Hepatocyte (in vitro differentiated cells): ENCODE measurements at regions not wholly inside any gene's neighbourhood (a gene's known extent, or its start where the extent isn't known, plus 50 kb on each side); places are given as distances from the start of the nearest gene placed in this dataset.
A peak's percentile ranks its signal among the peaks of the same experiment; 100 is the strongest.
"Not testable (repeated sequence)": the region's sequence is repeated elsewhere in the genome, so short reads cannot be mapped to it uniquely, and the experiment has no call there.

Experiments
- DNase-seq: peaks from one replicate; pipeline ENCODE4 v3.0.0-alpha.2; 2016; ENCODE audit warnings: low spot score
- H2AFZ ChIP-seq: fragments of 200-600 bp; sonication (generic); 2 replicates; pipeline ENCODE4 v1.6.0; 2016; ENCODE audit warnings: antibody characterized with exemption, mild to moderate bottlenecking
- H3K27ac ChIP-seq: fragments of 200-600 bp; sonication (generic); 2 replicates; pipeline ENCODE4 v1.5.1; 2016; ENCODE audit warnings: mild to moderate bottlenecking
- H3K27me3 ChIP-seq: fragments of 200-600 bp; sonication (generic); 2 replicates; pipeline ENCODE4 v1.6.1; 2016
- H3K36me3 ChIP-seq: fragments of 200-600 bp; sonication (generic); replicated peaks from 2 replicates; pipeline ENCODE4 v1.5.1; 2016; ENCODE audit warnings: low read depth; ENCODE audit not compliant: insufficient read depth
- H3K4me1 ChIP-seq: fragments of 200-600 bp; sonication (generic); 2 replicates; pipeline ENCODE4 v1.5.1; 2016; ENCODE audit warnings: mild to moderate bottlenecking, moderate library complexity; ENCODE audit not compliant: insufficient read depth
- H3K4me2 ChIP-seq: fragments of 200-600 bp; sonication (generic); 2 replicates; pipeline ENCODE4 v1.6.0; 2016
- H3K4me3 ChIP-seq: fragments of 200-600 bp; sonication (generic); 2 replicates; pipeline ENCODE4 v1.5.1; 2016; ENCODE audit warnings: mild to moderate bottlenecking
- H3K79me2 ChIP-seq: fragments of 200-600 bp; sonication (generic); 2 replicates; pipeline ENCODE4 v1.6.0; 2017; ENCODE audit warnings: mild to moderate bottlenecking
- H3K9me2 ChIP-seq: fragments of 200-600 bp; sonication (generic); replicated peaks from 2 replicates; pipeline ENCODE4 v1.6.0; 2017; ENCODE audit warnings: mild to moderate bottlenecking; ENCODE audit not compliant: insufficient read depth
- H3K9me3 ChIP-seq: fragments of 200-600 bp; sonication (generic); 2 replicates; pipeline ENCODE4 v1.5.1; 2016; ENCODE audit warnings: low read depth, mild to moderate bottlenecking
- H4K20me1 ChIP-seq: fragments of 200-600 bp; sonication (generic); 2 replicates; pipeline ENCODE4 v1.6.0; 2016; ENCODE audit warnings: mild to moderate bottlenecking; ENCODE audit not compliant: insufficient read depth, poor library complexity, severe bottlenecking
- CTCF ChIP-seq: fragments of 200-600 bp; sonication (generic); IDR thresholded peaks from 2 replicates; pipeline ENCODE4 v1.5.1; 2016; ENCODE audit warnings: antibody characterized with exemption, mild to moderate bottlenecking; ENCODE audit not compliant: poor library complexity
- EZH2 ChIP-seq: fragments of 200-600 bp; sonication (generic); IDR thresholded peaks from 2 replicates; pipeline ENCODE4 v1.6.1; 2016; ENCODE audit warnings: antibody characterized with exemption, mild to moderate bottlenecking, borderline replicate concordance
- EZH2phosphoT487 ChIP-seq: fragments of 200-600 bp; sonication (generic); IDR thresholded peaks from one replicate; pipeline ENCODE4 v1.6.1; 2018; ENCODE audit warnings: antibody characterized with exemption, mild to moderate bottlenecking, low read depth, moderate library complexity; ENCODE audit not compliant: unreplicated experiment, severe bottlenecking
- WGBS: methylation state at CpG from one replicate; pipeline ENCODE4 v1.1.6; 2016; ENCODE audit warnings: low lambda C conversion rate; ENCODE audit errors: missing lambda C conversion rate; 5-methylcytosine and 5-hydroxymethylcytosine counted together

- Histone ChIP-seq H3K9me3 (no peaks in the 10 kb centered on the region), H2AFZ (no peak overlapping the region), H3K36me3 (no peaks in the 10 kb centered on the region), H3K4me1 (no peaks in the 10 kb centered on the region), H3K4me3 (no peak overlapping the region), H4K20me1 (no peaks in the 10 kb centered on the region), H3K27me3 (no peaks in the 10 kb centered on the region), H3K79me2 (no peaks in the 10 kb centered on the region), H3K27ac (no peak overlapping the region), H3K4me2 (no peak overlapping the region), H3K9me2 (no peaks in the 10 kb centered on the region)
- DNase-seq, result no peak
- no peak for TF ChIP-seq EZH2
- no peak for TF ChIP-seq CTCF
- TF ChIP-seq EZH2phosphoT487, result no peak
- 97% methylated on average over 6 of the region's 6 CpGs for WGBS
These were observed 181.5 kb upstream of the RPS23 start for GRCh38 chr5:82459626-82460025.

GRCh38 chr5:82455317-82455716, 177.2 kb upstream of the RPS23 start:
- H3K4me1 ChIP-seq, H4K20me1 ChIP-seq, H3K27me3 ChIP-seq, H3K4me3 ChIP-seq, H3K36me3 ChIP-seq, H2AFZ ChIP-seq, H3K27ac ChIP-seq, DNase-seq, H3K4me2 ChIP-seq, H3K9me2 ChIP-seq, H3K9me3 ChIP-seq, H3K79me2 ChIP-seq: not testable (repeated sequence)
- WGBS, result 89% methylated on average over 4 of the region's 4 CpGs

DNA sequence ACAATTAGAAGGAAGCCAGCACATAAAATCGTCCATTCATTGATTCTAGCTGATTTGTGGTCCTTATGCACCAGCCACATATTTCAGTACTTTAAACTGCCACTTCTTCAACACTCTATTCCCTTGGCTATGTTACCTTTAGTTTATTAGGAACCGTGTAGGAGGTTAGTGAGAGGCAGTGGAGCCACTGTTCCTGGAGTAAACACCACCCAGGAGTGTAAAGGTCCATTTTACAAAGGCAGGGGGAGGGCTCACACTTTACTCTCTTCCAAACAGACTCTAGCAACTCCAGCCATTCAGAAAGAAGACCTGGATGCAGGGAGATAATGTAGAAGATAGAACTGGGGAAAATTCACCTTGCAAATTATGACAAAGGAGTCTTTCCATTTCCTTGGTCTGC, 170.2 kb upstream of the RPS23 start:
- peak overlapping the region; percentile 39 for H3K4me2 ChIP-seq
- H3K79me2 ChIP-seq, result no peaks in the 10 kb centered on the region
- no peak overlapping the region for H3K4me3 ChIP-seq
- no peaks in the 10 kb centered on the region for H3K9me2 ChIP-seq
- H3K9me3 ChIP-seq, result no peaks in the 10 kb centered on the region
- H3K27me3 ChIP-seq, result no peaks in the 10 kb centered on the region
- 47% methylated on average over 2 of the region's 2 CpGs for WGBS
- peaks cover 17% of the 10 kb centered on the region for H3K4me1 ChIP-seq
- peak overlapping the region; percentile 73 for H3K27ac ChIP-seq
- H4K20me1 ChIP-seq, result no peaks in the 10 kb centered on the region
- H2AFZ ChIP-seq, result no peak overlapping the region
- TF ChIP-seq CTCF (no peak), EZH2 (no peak), EZH2phosphoT487 (no peak)
- no peaks in the 10 kb centered on the region for H3K36me3 ChIP-seq
- no peak for DNase-seq

DNA sequence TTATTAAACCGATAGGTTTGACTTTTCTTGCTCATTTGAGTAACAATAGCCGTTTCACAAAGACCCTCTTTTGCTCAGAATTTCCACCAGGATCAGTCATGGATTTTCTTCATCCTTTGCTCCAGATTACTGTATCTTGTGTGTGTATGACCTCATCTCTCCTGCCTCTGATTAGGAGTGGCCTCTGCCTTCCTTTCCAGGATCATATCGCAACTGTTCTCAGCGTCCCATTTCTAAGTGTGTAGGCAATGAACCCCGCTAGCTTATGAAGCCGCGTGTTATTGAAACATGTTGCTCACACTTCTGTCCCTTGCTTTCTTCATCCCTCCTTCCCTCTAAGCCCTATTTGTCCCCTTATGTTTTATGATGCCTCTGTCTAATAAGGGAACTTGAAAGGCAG, 169.8 kb upstream of the RPS23 start:
- peaks cover 17% of the 10 kb centered on the region for H3K4me1 ChIP-seq
- H3K9me2 ChIP-seq, result no peaks in the 10 kb centered on the region
- H3K4me2 ChIP-seq, result peak overlapping the region; percentile 39
- no peaks in the 10 kb centered on the region for H3K36me3 ChIP-seq
- no peak overlapping the region for H2AFZ ChIP-seq
- H3K27ac ChIP-seq, result peak overlapping the region; percentile 73
- H3K9me3 ChIP-seq, result no peaks in the 10 kb centered on the region
- 80% methylated on average over 7 of the region's 7 CpGs for WGBS
- H3K79me2 ChIP-seq, result no peaks in the 10 kb centered on the region
- TF ChIP-seq EZH2 (no peak), CTCF (no peak), EZH2phosphoT487 (no peak)
- no peak overlapping the region for H3K4me3 ChIP-seq
- DNase-seq, result no peak
- no peaks in the 10 kb centered on the region for H4K20me1 ChIP-seq
- H3K27me3 ChIP-seq, result no peaks in the 10 kb centered on the region
